Osteocyte (in vitro differentiated cells): ENCODE measurements at regions not wholly inside any gene's neighbourhood (a gene's known extent, or its start where the extent isn't known, plus 50 kb on each side); places are given as distances from the start of the nearest gene placed in this dataset.

Source experiments
- DNase-seq: peaks from one replicate; pipeline ENCODE4 v3.0.0; 2021; ENCODE audit warnings: mixed read lengths; ENCODE audit not compliant: unreplicated experiment; ENCODE audit errors: extremely low spot score
- H3K27ac Mint-ChIP-seq: one replicate; pipeline ENCODE4 v1.8.0; 2021; ENCODE audit warnings: mild to moderate bottlenecking, mixed read lengths; ENCODE audit not compliant: unreplicated experiment
- H3K27me3 Mint-ChIP-seq: one replicate; pipeline ENCODE4 v1.8.0; 2021; ENCODE audit warnings: mixed read lengths; ENCODE audit not compliant: unreplicated experiment
- H3K36me3 Mint-ChIP-seq: one replicate; pipeline ENCODE4 v1.8.0; 2021; ENCODE audit warnings: mixed read lengths; ENCODE audit not compliant: unreplicated experiment
- H3K4me1 Mint-ChIP-seq: one replicate; pipeline ENCODE4 v1.8.0; 2021; ENCODE audit warnings: mixed read lengths; ENCODE audit not compliant: unreplicated experiment
- H3K4me3 Mint-ChIP-seq: one replicate; pipeline ENCODE4 v1.8.0; 2021; ENCODE audit warnings: mild to moderate bottlenecking, moderate library complexity, mixed read lengths; ENCODE audit not compliant: unreplicated experiment
- H3K9me3 Mint-ChIP-seq: one replicate; pipeline ENCODE4 v1.8.0; 2021; ENCODE audit warnings: mixed read lengths; ENCODE audit not compliant: unreplicated experiment
- TF ChIP-seq, protein P1 (sequence below): fragments of 200-600 bp; sonication (generic); IDR thresholded peaks from 2 replicates; pipeline ENCODE4 v1.5.0; 2021; ENCODE audit warnings: antibody characterized with exemption, mild to moderate bottlenecking, moderate library complexity

DNA sequence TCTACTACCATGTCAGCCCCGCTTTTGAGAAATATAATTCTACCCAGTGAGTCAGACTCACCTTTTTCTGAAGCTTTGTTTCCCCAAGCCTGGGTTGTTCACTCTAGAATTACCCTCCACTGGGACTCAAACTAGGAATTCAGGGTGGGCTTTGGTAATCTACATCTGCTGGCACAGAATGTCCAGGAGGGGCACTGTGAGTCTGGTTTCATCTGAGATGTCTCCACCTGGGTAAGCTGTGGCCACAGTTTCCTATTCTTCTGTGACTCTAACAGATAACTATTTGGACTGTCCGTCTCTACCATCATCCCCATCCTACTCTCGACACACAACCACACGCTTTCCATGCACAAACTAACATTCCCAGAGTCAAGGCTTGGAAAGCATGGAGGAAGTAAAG, 457.2 kb downstream of the STK39 start:
- no peaks in the 10 kb centered on the region for H3K4me1 Mint-ChIP-seq

DNA sequence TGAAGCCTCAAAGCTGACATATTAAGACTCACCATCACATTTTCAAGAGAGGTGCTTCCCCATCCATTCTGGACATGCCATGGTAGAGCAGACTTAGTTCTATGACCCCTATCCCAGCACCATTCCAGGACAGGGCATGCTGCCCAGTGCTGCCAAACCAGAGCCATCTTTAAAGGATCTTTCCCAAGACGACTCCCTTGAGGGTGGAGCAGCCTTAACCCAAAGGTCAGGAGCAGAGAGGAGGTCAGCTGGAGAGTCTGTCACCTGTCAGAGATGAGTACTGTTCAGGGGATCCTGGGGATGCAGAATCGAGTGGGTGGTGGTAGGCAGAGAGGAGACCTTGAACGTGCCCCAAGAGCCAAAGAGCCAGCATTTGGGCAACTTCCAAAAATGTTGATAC, 459.8 kb downstream of the STK39 start:
- H3K4me3 Mint-ChIP-seq, result no peak overlapping the region
- no peaks in the 10 kb centered on the region for H3K9me3 Mint-ChIP-seq
- peaks cover 7% of the 10 kb centered on the region for H3K27me3 Mint-ChIP-seq
- no peaks in the 10 kb centered on the region for H3K36me3 Mint-ChIP-seq
- TF ChIP-seq, protein P1, sequence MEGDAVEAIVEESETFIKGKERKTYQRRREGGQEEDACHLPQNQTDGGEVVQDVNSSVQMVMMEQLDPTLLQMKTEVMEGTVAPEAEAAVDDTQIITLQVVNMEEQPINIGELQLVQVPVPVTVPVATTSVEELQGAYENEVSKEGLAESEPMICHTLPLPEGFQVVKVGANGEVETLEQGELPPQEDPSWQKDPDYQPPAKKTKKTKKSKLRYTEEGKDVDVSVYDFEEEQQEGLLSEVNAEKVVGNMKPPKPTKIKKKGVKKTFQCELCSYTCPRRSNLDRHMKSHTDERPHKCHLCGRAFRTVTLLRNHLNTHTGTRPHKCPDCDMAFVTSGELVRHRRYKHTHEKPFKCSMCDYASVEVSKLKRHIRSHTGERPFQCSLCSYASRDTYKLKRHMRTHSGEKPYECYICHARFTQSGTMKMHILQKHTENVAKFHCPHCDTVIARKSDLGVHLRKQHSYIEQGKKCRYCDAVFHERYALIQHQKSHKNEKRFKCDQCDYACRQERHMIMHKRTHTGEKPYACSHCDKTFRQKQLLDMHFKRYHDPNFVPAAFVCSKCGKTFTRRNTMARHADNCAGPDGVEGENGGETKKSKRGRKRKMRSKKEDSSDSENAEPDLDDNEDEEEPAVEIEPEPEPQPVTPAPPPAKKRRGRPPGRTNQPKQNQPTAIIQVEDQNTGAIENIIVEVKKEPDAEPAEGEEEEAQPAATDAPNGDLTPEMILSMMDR, result no peak
- DNase-seq, result no peak
- peaks cover 14% of the 10 kb centered on the region for H3K4me1 Mint-ChIP-seq
- no peak overlapping the region for H3K27ac Mint-ChIP-seq

More for the DNA sequence above, 457.2 kb downstream of the STK39 start:
- Mint-ChIP-seq H3K27me3 (peaks cover 18% of the 10 kb centered on the region), H3K4me3 (no peak overlapping the region), H3K9me3 (no peaks in the 10 kb centered on the region), H3K36me3 (no peaks in the 10 kb centered on the region), H3K27ac (no peak overlapping the region)
- TF ChIP-seq, protein P1, result no peak
- no peak for DNase-seq

DNA sequence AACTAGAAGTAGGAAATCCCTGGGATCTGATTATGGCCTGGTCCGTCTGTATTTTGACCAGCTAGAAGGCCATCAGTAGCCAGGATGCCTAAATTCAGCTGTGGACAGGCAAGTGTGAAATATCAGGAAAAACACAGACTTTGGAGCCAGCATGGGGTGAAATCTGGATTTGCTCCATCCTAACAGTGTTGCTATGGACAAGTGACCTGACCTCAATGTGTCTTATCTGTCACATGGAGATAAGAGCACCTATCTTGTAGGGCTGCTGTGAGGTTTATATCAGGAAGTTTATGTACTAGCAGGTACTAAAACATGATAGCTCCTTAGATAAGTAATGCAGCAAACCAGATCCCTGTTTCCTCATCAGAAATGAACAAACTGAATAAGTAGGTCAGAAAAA, 460.4 kb downstream of the STK39 start:
- Mint-ChIP-seq H3K27ac (no peak overlapping the region), H3K4me3 (no peak overlapping the region), H3K27me3 (peaks cover 3% of the 10 kb centered on the region), H3K36me3 (no peaks in the 10 kb centered on the region), H3K4me1 (peaks cover 14% of the 10 kb centered on the region), H3K9me3 (no peaks in the 10 kb centered on the region)
- TF ChIP-seq, protein P1, result no peak
- no peak for DNase-seq

DNA sequence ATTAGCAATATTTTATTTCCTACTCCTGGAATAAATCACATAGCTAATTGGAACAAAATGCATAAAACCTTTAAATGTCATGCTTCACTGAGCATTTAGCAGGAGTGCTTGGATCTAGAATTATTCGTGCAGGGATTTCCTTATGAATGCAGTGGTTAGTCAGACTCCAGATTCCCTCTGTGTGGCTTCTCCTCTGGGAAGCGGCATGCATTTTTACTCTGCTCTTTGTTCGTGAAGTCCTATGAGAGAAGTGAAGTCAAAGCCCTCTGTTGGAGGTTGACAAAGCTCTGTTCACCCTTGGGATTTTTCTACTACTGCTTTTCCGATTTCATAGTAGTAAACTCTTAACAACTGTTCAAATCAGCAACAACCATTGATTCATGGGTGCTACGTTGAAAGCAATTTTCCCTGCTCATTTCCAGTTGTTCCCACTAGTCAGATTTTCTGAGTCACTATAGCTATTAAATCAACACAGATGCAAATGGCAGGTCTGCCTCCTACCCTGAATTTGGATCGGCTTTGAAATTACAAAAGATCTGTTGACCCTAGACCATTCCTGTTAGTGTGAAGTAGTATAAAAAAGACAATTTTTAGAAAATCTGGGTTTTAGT, 461.7 kb downstream of the STK39 start:
- Mint-ChIP-seq H3K4me3 (no peak overlapping the region), H3K36me3 (no peaks in the 10 kb centered on the region), H3K9me3 (no peaks in the 10 kb centered on the region), H3K4me1 (peaks cover 14% of the 10 kb centered on the region), H3K27ac (no peak overlapping the region), H3K27me3 (peaks cover 3% of the 10 kb centered on the region)
- TF ChIP-seq, protein P1, result no peak
- DNase-seq, result no peak

DNA sequence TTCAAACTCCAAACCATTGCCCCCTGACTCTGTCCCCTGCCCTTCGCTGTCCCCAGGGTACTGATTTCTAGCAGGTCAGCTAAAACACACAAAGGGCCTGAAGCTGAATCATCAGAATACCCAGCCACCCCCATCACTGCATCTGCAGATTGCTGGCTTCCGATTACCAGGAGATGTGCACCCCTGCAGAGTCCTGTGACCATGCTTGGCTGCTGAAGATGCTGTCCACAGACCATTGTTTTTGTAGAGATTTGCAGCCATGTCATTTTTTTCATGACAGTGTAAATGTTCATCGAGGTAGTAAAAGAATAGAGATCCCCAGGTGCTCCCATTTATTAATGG, 463.3 kb downstream of the STK39 start:
- TF ChIP-seq, protein P1, result no peak
- no peak for DNase-seq
- no peaks in the 10 kb centered on the region for H3K27me3 Mint-ChIP-seq
- H3K9me3 Mint-ChIP-seq, result no peaks in the 10 kb centered on the region
- no peak overlapping the region for H3K27ac Mint-ChIP-seq
- H3K4me3 Mint-ChIP-seq, result no peak overlapping the region
- peaks cover 14% of the 10 kb centered on the region for H3K4me1 Mint-ChIP-seq
- no peaks in the 10 kb centered on the region for H3K36me3 Mint-ChIP-seq
